Mesendoderm (in vitro differentiated cells): ENCODE measurements at regions not wholly inside any gene's neighbourhood (a gene's known extent, or its start where the extent isn't known, plus 50 kb on each side); places are given as distances from the start of the nearest gene placed in this dataset.
"Not testable (repeated sequence)": the region's sequence is repeated elsewhere in the genome, so short reads cannot be mapped to it uniquely, and the experiment has no call there.

Experiments
- DNase-seq: peaks from one replicate; pipeline ENCODE4 v3.0.0; 2013
- H2AK5ac ChIP-seq: 2 replicates; pipeline ENCODE4 v1.6.1; 2013; ENCODE audit warnings: low read length, inconsistent platforms
- H2BK120ac ChIP-seq: 2 replicates; pipeline ENCODE4 v1.6.1; 2013; ENCODE audit warnings: low read depth, mild to moderate bottlenecking, low read length, moderate library complexity, mixed read lengths
- H2BK15ac ChIP-seq: replicated peaks from 2 replicates; pipeline ENCODE4 v1.6.1; 2013; ENCODE audit warnings: low read depth, mild to moderate bottlenecking, moderate library complexity
- H2BK5ac ChIP-seq: 2 replicates; pipeline ENCODE4 v1.6.1; 2013; ENCODE audit warnings: low read length, inconsistent platforms
- H3K18ac ChIP-seq: 2 replicates; pipeline ENCODE4 v1.6.1; 2013; ENCODE audit warnings: mild to moderate bottlenecking, low read length, mixed read lengths
- H3K23ac ChIP-seq: one replicate; pipeline ENCODE4 v1.6.1; 2013; ENCODE audit warnings: low read length
- H3K27ac ChIP-seq: 2 replicates; pipeline ENCODE4 v1.5.1; 2013; ENCODE audit warnings: low read depth, mild to moderate bottlenecking, inconsistent platforms, low read length, moderate library complexity
- H3K27me3 ChIP-seq: 2 replicates; pipeline ENCODE4 v1.6.1; 2013; ENCODE audit warnings: low read length, control low read depth, mild to moderate bottlenecking, inconsistent platforms; ENCODE audit not compliant: insufficient read depth, poor library complexity
- H3K36me3 ChIP-seq: 2 replicates; pipeline ENCODE4 v1.6.1; 2013; ENCODE audit warnings: low read length, inconsistent platforms; ENCODE audit not compliant: control insufficient read depth, insufficient read depth
- H3K4ac ChIP-seq: one replicate; pipeline ENCODE4 v1.6.1; 2013; ENCODE audit warnings: low read depth, mild to moderate bottlenecking, low read length, moderate library complexity
- H3K4me1 ChIP-seq: 2 replicates; pipeline ENCODE4 v1.6.1; 2013; ENCODE audit warnings: low read depth, low read length, inconsistent platforms; ENCODE audit not compliant: control insufficient read depth
- H3K4me2 ChIP-seq: 2 replicates; pipeline ENCODE4 v1.6.1; 2013; ENCODE audit warnings: low read length
- H3K4me3 ChIP-seq: 2 replicates; pipeline ENCODE4 v1.5.1; 2013; ENCODE audit warnings: mild to moderate bottlenecking, low read length
- H3K56ac ChIP-seq: one replicate; pipeline ENCODE4 v1.6.1; 2013; ENCODE audit warnings: low read length
- H3K79me1 ChIP-seq: 2 replicates; pipeline ENCODE4 v1.6.1; 2013; ENCODE audit warnings: low read length, inconsistent platforms
- H3K79me2 ChIP-seq: 2 replicates; pipeline ENCODE4 v1.6.1; 2013; ENCODE audit warnings: mild to moderate bottlenecking, low read length; ENCODE audit not compliant: control insufficient read depth, insufficient read depth
- H3K9ac ChIP-seq: 2 replicates; pipeline ENCODE4 v1.6.1; 2013; ENCODE audit warnings: low read length, inconsistent platforms
- H4K5ac ChIP-seq: one replicate; pipeline ENCODE4 v1.6.1; 2013; ENCODE audit warnings: low read length
- H4K8ac ChIP-seq: one replicate; pipeline ENCODE4 v1.6.1; 2013; ENCODE audit warnings: low read depth, mild to moderate bottlenecking, control low read depth, low read length, moderate library complexity
- WGBS: extraction: QIAGEN DNeasy Blood & Tissue Kit; methylation state at CpG from one replicate; pipeline ENCODE4 v1.1.7; 2013; ENCODE audit warnings: low lambda C conversion rate, missing lambda C conversion rate; ENCODE audit not compliant: insufficient coverage; ENCODE audit errors: extremely low coverage; 5-methylcytosine and 5-hydroxymethylcytosine counted together

- Histone ChIP-seq H4K8ac (no peak overlapping the region), H3K79me1 (no peaks in the 10 kb centered on the region), H2BK120ac (no peak overlapping the region), H3K23ac (no peak overlapping the region), H3K36me3 (no peaks in the 10 kb centered on the region), H4K5ac (no peak overlapping the region), H3K4me2 (no peak overlapping the region), H3K56ac (no peak overlapping the region), H3K27ac (no peak overlapping the region), H2BK5ac (no peak overlapping the region), H3K18ac (no peak overlapping the region), H2AK5ac (no peak overlapping the region), H3K9ac (no peak overlapping the region), H3K79me2 (no peaks in the 10 kb centered on the region), H3K4ac (no peak overlapping the region), H3K4me1 (no peaks in the 10 kb centered on the region), H3K27me3 (no peaks in the 10 kb centered on the region), H2BK15ac (no peak overlapping the region), H3K4me3 (no peak overlapping the region)
- no peak for DNase-seq
Measured at GRCh38 chr7:19275000-19275399, 129.8 kb upstream of the FERD3L start.

- H4K8ac ChIP-seq: not testable (repeated sequence)
Measured at GRCh38 chr7:19272329-19272728, 127.1 kb upstream of the FERD3L start.

GRCh38 chr7:19269301-19269700 lies 124.1 kb upstream of the FERD3L start:
- Histone ChIP-seq H3K27ac (no peak overlapping the region), H3K23ac (no peak overlapping the region), H3K36me3 (no peaks in the 10 kb centered on the region), H3K4ac (no peak overlapping the region), H3K4me2 (no peak overlapping the region), H3K27me3 (no peaks in the 10 kb centered on the region), H2BK5ac (no peak overlapping the region), H3K79me1 (no peaks in the 10 kb centered on the region), H3K79me2 (no peaks in the 10 kb centered on the region), H3K4me1 (no peaks in the 10 kb centered on the region), H3K18ac (no peak overlapping the region), H2BK120ac (no peak overlapping the region), H4K5ac (no peak overlapping the region), H3K9ac (no peak overlapping the region), H4K8ac (no peak overlapping the region), H2AK5ac (no peak overlapping the region), H2BK15ac (no peak overlapping the region), H3K56ac (no peak overlapping the region), H3K4me3 (no peak overlapping the region)
- peak; percentile 4 for DNase-seq

More at GRCh38 chr7:19272329-19272728, 127.1 kb upstream of the FERD3L start:
- H3K23ac ChIP-seq, H3K56ac ChIP-seq, H2AK5ac ChIP-seq, DNase-seq, H3K18ac ChIP-seq, H3K4me1 ChIP-seq, H3K79me2 ChIP-seq, H3K27ac ChIP-seq, H3K9ac ChIP-seq, H2BK5ac ChIP-seq, H3K4me2 ChIP-seq, H3K4me3 ChIP-seq, H3K4ac ChIP-seq, H2BK15ac ChIP-seq, H3K36me3 ChIP-seq, H3K27me3 ChIP-seq, H4K5ac ChIP-seq, H3K79me1 ChIP-seq: not testable (repeated sequence)
- H2BK120ac ChIP-seq: peak overlapping the region; percentile 28
- no CpG with 5 or more reads among the region's 6 CpGs for WGBS

GRCh38 chr7:19268737-19269136 lies 123.5 kb upstream of the FERD3L start:
- no peak overlapping the region for H2BK5ac ChIP-seq
- no peak overlapping the region for H3K4me2 ChIP-seq
- no peak overlapping the region for H2BK15ac ChIP-seq
- H3K27me3 ChIP-seq: no peaks in the 10 kb centered on the region
- no peaks in the 10 kb centered on the region for H3K4me1 ChIP-seq
- no peak overlapping the region for H3K18ac ChIP-seq
- no peak overlapping the region for H4K8ac ChIP-seq
- H3K4ac ChIP-seq: no peak overlapping the region
- no peak overlapping the region for H3K9ac ChIP-seq
- H3K79me2 ChIP-seq: no peaks in the 10 kb centered on the region
- no peak overlapping the region for H3K27ac ChIP-seq
- no peaks in the 10 kb centered on the region for H3K79me1 ChIP-seq
- H3K23ac ChIP-seq: no peak overlapping the region
- H4K5ac ChIP-seq: no peak overlapping the region
- no peak overlapping the region for H2BK120ac ChIP-seq
- H3K4me3 ChIP-seq: no peak overlapping the region
- no peak overlapping the region for H3K56ac ChIP-seq
- WGBS: no CpG with 5 or more reads among the region's 2 CpGs
- DNase-seq: no peak
- no peak overlapping the region for H2AK5ac ChIP-seq
- no peaks in the 10 kb centered on the region for H3K36me3 ChIP-seq

GRCh38 chr7:19262826-19263225 lies 117.6 kb upstream of the FERD3L start:
- no peak overlapping the region for H3K9ac ChIP-seq
- H3K4me3 ChIP-seq: no peak overlapping the region
- no peak overlapping the region for H3K27ac ChIP-seq
- H3K79me1 ChIP-seq: no peaks in the 10 kb centered on the region
- H3K56ac ChIP-seq: no peak overlapping the region
- no peak overlapping the region for H4K5ac ChIP-seq
- no peak overlapping the region for H3K4me2 ChIP-seq
- no peak overlapping the region for H2AK5ac ChIP-seq
- no peaks in the 10 kb centered on the region for H3K4me1 ChIP-seq
- no peak overlapping the region for H4K8ac ChIP-seq
- H2BK5ac ChIP-seq: no peak overlapping the region
- H3K36me3 ChIP-seq: no peaks in the 10 kb centered on the region
- DNase-seq: no peak
- H3K27me3 ChIP-seq: no peaks in the 10 kb centered on the region
- H3K23ac ChIP-seq: no peak overlapping the region
- H3K79me2 ChIP-seq: no peaks in the 10 kb centered on the region
- H2BK120ac ChIP-seq: no peak overlapping the region
- no CpG with 5 or more reads among the region's 2 CpGs for WGBS
- no peak overlapping the region for H3K18ac ChIP-seq
- no peak overlapping the region for H3K4ac ChIP-seq
- no peak overlapping the region for H2BK15ac ChIP-seq

- Histone ChIP-seq H2AK5ac (no peak overlapping the region), H2BK120ac (no peak overlapping the region), H3K79me2 (no peaks in the 10 kb centered on the region), H3K27me3 (no peaks in the 10 kb centered on the region), H4K5ac (no peak overlapping the region), H3K4me3 (no peak overlapping the region), H4K8ac (no peak overlapping the region), H3K4me2 (no peak overlapping the region), H3K36me3 (no peaks in the 10 kb centered on the region), H2BK15ac (no peak overlapping the region), H3K27ac (no peak overlapping the region), H3K18ac (no peak overlapping the region), H3K23ac (no peak overlapping the region), H3K79me1 (no peaks in the 10 kb centered on the region), H3K9ac (no peak overlapping the region), H2BK5ac (no peak overlapping the region), H3K4ac (no peak overlapping the region), H3K56ac (no peak overlapping the region), H3K4me1 (no peaks in the 10 kb centered on the region)
- WGBS: no CpG with 5 or more reads among the region's 4 CpGs
- peak; percentile 49 for DNase-seq
Measured at GRCh38 chr7:19249281-19249680, 104.1 kb upstream of the FERD3L start.
